Left lung (tissue), 4 donors: ENCODE measurements at regions not wholly inside any gene's neighbourhood (a gene's known extent, or its start where the extent isn't known, plus 50 kb on each side); places are given as distances from the start of the nearest gene placed in this dataset.

Experiments
- ATAC-seq: fragments of 200-7000 bp; cut with Tn5 transposase; one replicate; pipeline ENCODE4 v1.9.1; 2020; ENCODE audit warnings: moderate library complexity
- DNase-seq, 4 donors: peaks; one replicate each; pipeline ENCODE4 v3.0.0-alpha.2; 2013 to 2020
- H3K27ac ChIP-seq, 2 donors: fragments of 200-600 bp; sonication (generic) in 1 of 2; one replicate each; pipeline versions ENCODE4 v1.5.0 to v1.8.0; 2020 to 2021
- H3K27me3 ChIP-seq, 2 donors: fragments of 200-600 bp; sonication (generic) in 1 of 2; one replicate each; pipeline versions ENCODE4 v1.5.0 to v1.8.0; 2020 to 2021
- H3K36me3 ChIP-seq, 2 donors: fragments of 200-600 bp; sonication (generic) in 1 of 2; one replicate each; pipeline versions ENCODE4 v1.5.0 to v1.8.0; 2020 to 2021
- H3K4me1 ChIP-seq, 2 donors: fragments of 200-600 bp; one replicate each; pipeline ENCODE4 v1.8.0; 2021
- H3K4me3 ChIP-seq, 2 donors: fragments of 200-600 bp; sonication (generic) in 1 of 2; one replicate each; pipeline versions ENCODE4 v1.5.0 to v1.8.0; 2020 to 2021; ENCODE audit warnings: mild to moderate bottlenecking in 1 of 2
- H3K9me3 ChIP-seq, 2 donors: fragments of 200-600 bp; sonication (generic) in 1 of 2; one replicate each; pipeline versions ENCODE4 v1.5.0 to v1.8.0; 2020 to 2021
- intact Hi-C, 2 donors: fragments of 100-400 bp; cut with DNase I; formaldehyde crosslinking; loops; one replicate each; pipeline versions ENCODE4 v1.11.2 to v1.14.2; 2022
- TF ChIP-seq, protein P1 (sequence below), 2 donors: fragments of 200-600 bp; sonication (generic) in 1 of 2; IDR thresholded peaks; one replicate each; pipeline versions ENCODE4 v1.5.0 to v1.8.0; 2021; ENCODE audit warnings: antibody characterized with exemption in 2 of 2
- donor health status: DM: no; HTN: yes; CAD: no.
- donor health status: DM: no; HTN: no; CAD: no.

DNA sequence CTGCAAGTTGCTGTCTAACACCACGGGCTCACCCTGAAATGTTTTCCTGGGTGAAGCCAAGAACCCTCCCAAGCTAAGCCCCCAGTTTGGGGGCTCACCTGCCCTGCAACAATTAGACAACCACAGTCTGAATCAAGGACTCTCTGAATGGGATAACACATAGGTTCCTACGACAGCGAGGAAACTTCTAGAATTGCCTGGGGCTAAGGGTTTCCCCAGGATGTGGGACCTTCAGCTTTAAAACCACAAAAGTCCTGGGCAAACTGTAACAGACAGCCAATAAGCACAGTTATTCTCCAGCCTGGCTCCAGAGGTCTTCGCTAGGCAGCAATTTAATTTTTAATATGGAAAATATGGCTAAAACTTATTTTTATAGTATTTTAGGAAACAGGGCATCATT lies 162.6 kb downstream of the PRKX start:
- ATAC-seq (no peak), DNase-seq (no peak)
- Histone ChIP-seq H3K36me3 (no peaks in the 10 kb centered on the region), H3K9me3 (no peaks in the 10 kb centered on the region), H3K27ac (no peak overlapping the region), H3K27me3 (no peaks in the 10 kb centered on the region), H3K4me3 (no peak overlapping the region), H3K4me1 (no peaks in the 10 kb centered on the region)
- intact Hi-C loops: no loop called here
- TF ChIP-seq, protein P1, sequence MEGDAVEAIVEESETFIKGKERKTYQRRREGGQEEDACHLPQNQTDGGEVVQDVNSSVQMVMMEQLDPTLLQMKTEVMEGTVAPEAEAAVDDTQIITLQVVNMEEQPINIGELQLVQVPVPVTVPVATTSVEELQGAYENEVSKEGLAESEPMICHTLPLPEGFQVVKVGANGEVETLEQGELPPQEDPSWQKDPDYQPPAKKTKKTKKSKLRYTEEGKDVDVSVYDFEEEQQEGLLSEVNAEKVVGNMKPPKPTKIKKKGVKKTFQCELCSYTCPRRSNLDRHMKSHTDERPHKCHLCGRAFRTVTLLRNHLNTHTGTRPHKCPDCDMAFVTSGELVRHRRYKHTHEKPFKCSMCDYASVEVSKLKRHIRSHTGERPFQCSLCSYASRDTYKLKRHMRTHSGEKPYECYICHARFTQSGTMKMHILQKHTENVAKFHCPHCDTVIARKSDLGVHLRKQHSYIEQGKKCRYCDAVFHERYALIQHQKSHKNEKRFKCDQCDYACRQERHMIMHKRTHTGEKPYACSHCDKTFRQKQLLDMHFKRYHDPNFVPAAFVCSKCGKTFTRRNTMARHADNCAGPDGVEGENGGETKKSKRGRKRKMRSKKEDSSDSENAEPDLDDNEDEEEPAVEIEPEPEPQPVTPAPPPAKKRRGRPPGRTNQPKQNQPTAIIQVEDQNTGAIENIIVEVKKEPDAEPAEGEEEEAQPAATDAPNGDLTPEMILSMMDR (IDR thresholded peaks at IDR 0.05): no peak

DNA sequence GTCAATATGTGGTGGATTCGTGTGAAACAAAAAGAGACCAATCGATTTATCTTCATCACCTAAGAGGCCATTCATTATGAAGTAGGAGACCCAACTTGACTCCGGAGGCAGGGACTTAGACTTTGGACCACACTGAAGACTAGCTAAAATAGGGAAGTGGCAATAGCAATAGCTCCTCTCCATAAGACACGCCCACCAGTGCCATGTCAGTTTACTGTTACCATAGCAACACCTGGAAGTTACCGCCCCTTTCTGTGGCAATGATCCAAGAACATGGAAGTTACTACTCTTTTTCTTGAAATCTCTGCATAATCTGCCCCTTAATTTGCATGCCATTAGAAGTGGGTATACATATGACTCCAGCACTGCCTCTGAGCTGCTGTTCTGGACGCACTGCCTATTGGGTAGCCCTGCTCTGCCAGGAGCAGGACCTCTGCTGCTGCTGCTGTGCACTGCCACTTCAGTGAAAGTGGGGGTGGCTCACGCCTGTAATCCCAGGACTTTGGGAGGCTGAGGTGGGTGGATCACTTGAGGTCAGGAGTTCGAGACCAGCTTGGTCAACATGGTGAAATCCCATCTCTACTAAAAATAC lies 163.2 kb downstream of the PRKX start:
- no peak for DNase-seq
- no peak overlapping the region for H3K27ac ChIP-seq
- intact Hi-C loops: no loop called here
- H3K27me3 ChIP-seq: no peaks in the 10 kb centered on the region
- no peaks in the 10 kb centered on the region for H3K4me1 ChIP-seq
- ATAC-seq: no peak
- TF ChIP-seq, protein P1 (IDR thresholded peaks at IDR 0.05): no peak
- no peaks in the 10 kb centered on the region for H3K9me3 ChIP-seq
- no peak overlapping the region for H3K4me3 ChIP-seq
- H3K36me3 ChIP-seq: no peaks in the 10 kb centered on the region

DNA sequence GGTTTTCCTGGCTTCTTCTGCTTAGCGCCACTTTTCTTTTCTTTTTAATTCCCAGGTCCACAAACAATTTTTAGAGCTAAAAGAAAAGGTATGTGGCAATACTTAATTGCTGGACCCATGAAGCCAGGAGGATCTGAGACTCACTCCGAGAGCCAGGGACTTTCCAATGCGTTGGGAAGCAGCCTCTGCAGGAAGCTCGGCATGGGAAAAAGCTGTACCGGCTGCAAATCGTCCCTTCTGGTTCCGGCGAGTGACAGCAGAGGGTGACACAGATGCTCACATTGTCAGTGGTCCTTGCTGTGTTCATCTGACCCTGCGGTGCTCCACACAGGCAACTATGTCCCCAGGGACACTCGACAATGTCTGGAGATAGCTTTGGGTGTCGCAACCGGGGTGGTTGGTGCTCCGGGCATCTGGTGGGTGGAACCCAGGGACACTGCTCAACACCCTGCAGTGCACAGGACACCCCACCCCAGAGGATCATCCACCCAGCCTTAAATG lies 164.0 kb downstream of the PRKX start:
- H3K9me3 ChIP-seq: no peaks in the 10 kb centered on the region
- H3K4me1 ChIP-seq: no peaks in the 10 kb centered on the region
- ATAC-seq: peak; percentile 41
- TF ChIP-seq, protein P1 (IDR thresholded peaks at IDR 0.05): no peak
- no peak overlapping the region for H3K4me3 ChIP-seq
- no peaks in the 10 kb centered on the region for H3K27me3 ChIP-seq
- peak overlapping the region in 1 of 2 donors; percentile 13 for H3K27ac ChIP-seq
- H3K36me3 ChIP-seq: no peaks in the 10 kb centered on the region
- DNase-seq: peak in 2 of 4 donors; percentile 20 to 33
- intact Hi-C loops: no loop called here

DNA sequence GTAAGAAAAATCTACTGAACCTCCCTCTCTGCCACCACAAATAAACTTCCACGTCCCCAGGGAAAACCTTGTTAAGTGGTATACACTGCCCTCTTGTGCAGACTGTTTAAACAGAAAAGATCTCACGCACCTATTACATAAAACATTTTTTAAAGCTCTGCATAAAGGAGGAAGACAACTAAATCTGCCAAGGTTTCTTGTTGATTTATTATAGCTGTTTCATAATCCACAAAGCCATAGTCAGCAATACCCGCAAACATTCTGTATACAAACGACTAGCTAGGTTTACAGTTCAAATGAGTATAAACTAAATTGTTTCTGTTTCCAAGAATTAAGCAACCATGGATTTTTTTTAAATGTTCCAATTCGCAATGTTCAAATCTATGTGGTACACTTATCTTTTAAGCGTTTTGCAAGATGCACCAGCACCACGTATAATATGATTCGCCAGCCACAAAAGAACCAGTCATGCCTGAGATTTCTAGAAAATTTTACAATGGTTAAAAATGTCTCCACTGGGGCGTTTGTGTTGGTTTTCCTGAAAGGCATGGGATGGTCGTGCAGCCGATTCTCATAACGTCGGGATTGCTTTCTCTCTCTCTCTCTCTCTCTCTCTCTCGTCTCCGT lies 164.6 kb downstream of the PRKX start:
- DNase-seq: peak in 2 of 4 donors; percentile 10 to 28
- H3K9me3 ChIP-seq: no peaks in the 10 kb centered on the region
- no peaks in the 10 kb centered on the region for H3K4me1 ChIP-seq
- no peak overlapping the region for H3K4me3 ChIP-seq
- no peaks in the 10 kb centered on the region for H3K36me3 ChIP-seq
- TF ChIP-seq, protein P1 (IDR thresholded peaks at IDR 0.05): peak in 1 of 2 donors; percentile 15
- H3K27ac ChIP-seq: peak overlapping the region in 1 of 2 donors; percentile 13
- H3K27me3 ChIP-seq: no peaks in the 10 kb centered on the region
- peak; percentile 82 for ATAC-seq
- intact Hi-C loops: no loop called here

DNA sequence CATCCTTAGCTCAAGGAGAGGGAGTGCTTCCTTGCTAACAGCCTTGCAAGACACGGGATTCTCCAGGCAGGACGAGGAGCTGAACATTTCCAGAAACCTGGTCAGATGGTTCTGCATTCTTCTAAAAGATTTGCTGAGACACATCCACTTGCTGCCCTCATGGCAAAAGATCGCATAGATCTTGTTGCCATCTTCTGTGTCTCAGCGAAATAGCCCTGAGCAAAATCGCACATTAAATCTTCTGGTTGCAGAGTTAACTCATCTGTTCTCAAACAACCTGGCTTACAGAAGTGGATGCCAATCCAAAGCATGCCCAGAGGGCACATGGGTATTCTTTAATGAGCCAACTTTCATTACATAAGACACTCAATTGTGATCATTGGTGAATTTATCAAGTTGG lies 167.5 kb downstream of the PRKX start:
- intact Hi-C loops: no loop called here
- ATAC-seq: no peak
- Histone ChIP-seq H3K36me3 (no peaks in the 10 kb centered on the region), H3K27ac (no peak overlapping the region), H3K9me3 (no peaks in the 10 kb centered on the region), H3K4me1 (no peaks in the 10 kb centered on the region), H3K4me3 (no peak overlapping the region), H3K27me3 (no peaks in the 10 kb centered on the region)
- TF ChIP-seq, protein P1 (IDR thresholded peaks at IDR 0.05): no peak
- DNase-seq: no peak
